ENCODE measurements at regions not wholly inside any gene's neighbourhood (a gene's known extent, or its start where the extent isn't known, plus 50 kb on each side); places are given as distances from the start of the nearest gene placed in this dataset.

GRCh38 chr2:5164776-5165525 is 527.2 kb upstream of the SOX11 start:
- ChIA-PET CTCF (no interaction called here), SMC1A (ENCODE audit: uncharacterized antibody, unreplicated experiment) (no interaction called here), RAD21 (ENCODE audit: unreplicated experiment) (no interaction called here), POLR2A (no interaction called here)
- WGBS (ENCODE audit: insufficient coverage, insufficient replicate concordance, low lambda C conversion rate, missing lambda C conversion rate), result 15% methylated on average over 3 of the region's 3 CpGs
- H2AFZ ChIP-seq (ENCODE audit: control insufficient read depth, low read depth, low read length), result no peak overlapping the region
- DNase-seq (ENCODE audit: low read depth, low spot score), result no peak
- intact Hi-C loops (cut with micrococcal nuclease; ENCODE audit: unreplicated experiment) (no loop called here), in situ Hi-C loops (cut with MboI) (no loop called here)
- no peaks in the 10 kb centered on the region for H3K79me2 ChIP-seq (ENCODE audit: control insufficient read depth, insufficient read depth, low read length)
- H3K36me3 ChIP-seq (ENCODE audit: control insufficient read depth in 2 of 2, insufficient read depth in 2 of 2, low read length in 1 of 2), result no peaks in the 10 kb centered on the region
- no TSS peak for BruUV-seq (replicated peaks)
- H3K4me3 ChIP-seq, result no peak overlapping the region
- ATAC-seq, result no peak
- no peaks in the 10 kb centered on the region for H4K20me1 ChIP-seq (ENCODE audit: control insufficient read depth, insufficient read depth)
- H3K9ac ChIP-seq (ENCODE audit: control insufficient read depth, insufficient read depth, low read length), result no peak overlapping the region
- no peaks in the 10 kb centered on the region for H3K9me3 ChIP-seq (replicated peaks; ENCODE audit: control insufficient read depth, insufficient read depth, low read length)
- no peaks in the 10 kb centered on the region for H3K27me3 ChIP-seq (replicated peaks in 1 of 2; ENCODE audit: control insufficient read depth in 2 of 2, insufficient read depth in 2 of 2, low read length in 1 of 2)
- no peaks in the 10 kb centered on the region for H3K4me1 ChIP-seq (ENCODE audit: control insufficient read depth, insufficient read depth, low read length)
- no peak for TF ChIP-seq SMARCA5 (IDR thresholded peaks at IDR 0.05)
- no peak for TF ChIP-seq MXI1 (IDR thresholded peaks at IDR 0.05; ENCODE audit: low read depth, low read length)
- no peak for TF ChIP-seq RBBP5 (conservative IDR thresholded peaks at IDR 0.05)
- TF ChIP-seq ZZZ3 (IDR thresholded peaks at IDR 0.05; ENCODE audit: control insufficient read depth, insufficient read length, low read depth), result no peak
- no peak overlapping the region for H3K4me2 ChIP-seq (ENCODE audit: control insufficient read depth, insufficient read depth)
- no peak overlapping the region for H3K27ac ChIP-seq (ENCODE audit: control insufficient read depth, insufficient read depth)
- no peak for FAIRE-seq

- no peaks in the 10 kb centered on the region for H3K27me3 ChIP-seq (replicated peaks in 1 of 2; ENCODE audit: control insufficient read depth in 2 of 2, insufficient read depth in 2 of 2, low read length in 1 of 2)
- 18% methylated on average over 2 of the region's 2 CpGs for whole genome bisulfite sequencing (ENCODE audit: insufficient coverage, insufficient replicate concordance, low lambda C conversion rate, missing lambda C conversion rate)
- TF ChIP-seq SMARCA5 (IDR thresholded peaks at IDR 0.05) (no peak), PAX8 (IDR thresholded peaks at IDR 0.05) (no peak), CHD4 (IDR thresholded peaks at IDR 0.05) (no peak), BHLHE40 (IDR thresholded peaks at IDR 0.05; ENCODE audit: borderline replicate concordance in 1 of 2, low read depth in 2 of 2, low read length in 1 of 2) (no peak), CTCF (IDR thresholded peaks at IDR 0.05 in 2 of 3, conservative IDR thresholded peaks at IDR 0.05 in 1 of 3; ENCODE audit: control insufficient read depth in 2 of 3, extremely low read depth in 1 of 3, insufficient read depth in 1 of 3, low read depth in 3 of 3, low read length in 3 of 3) (no peak), PRDM15 (CRISPR knock-in tag; IDR thresholded peaks at IDR 0.05) (no peak), BCL3 (IDR thresholded peaks at IDR 0.05; ENCODE audit: borderline replicate concordance, insufficient read depth, low read depth, low read length, poor library complexity, severe bottlenecking) (no peak), NBN (IDR thresholded peaks at IDR 0.05) (no peak)
Measured at GRCh38 chr2:5172923-5173322, 519.3 kb upstream of the SOX11 start.

More at GRCh38 chr2:5172923-5173322, 519.3 kb upstream of the SOX11 start:
- RAD21 ChIA-PET (ENCODE audit: unreplicated experiment), result no interaction called here
- Histone ChIP-seq H4K20me1 (ENCODE audit: control insufficient read depth, insufficient read depth) (no peaks in the 10 kb centered on the region), H3K27ac (ENCODE audit: control insufficient read depth, insufficient read depth) (no peak overlapping the region), H3K79me2 (ENCODE audit: control insufficient read depth, insufficient read depth, low read length) (no peaks in the 10 kb centered on the region), H2AFZ (ENCODE audit: control insufficient read depth, low read depth, low read length) (no peak overlapping the region), H3K4me1 (ENCODE audit: control insufficient read depth, insufficient read depth, low read length) (no peaks in the 10 kb centered on the region), H3K4me2 (ENCODE audit: control insufficient read depth, insufficient read depth) (no peak overlapping the region), H3K9me3 (replicated peaks; ENCODE audit: control insufficient read depth, insufficient read depth, low read length) (no peaks in the 10 kb centered on the region), H3K36me3 (ENCODE audit: control insufficient read depth in 2 of 2, insufficient read depth in 2 of 2, low read length in 1 of 2) (no peaks in the 10 kb centered on the region), H3K9ac (ENCODE audit: control insufficient read depth, insufficient read depth, low read length) (no peak overlapping the region), H3K4me3 (no peak overlapping the region)
- SMC1A ChIA-PET (ENCODE audit: uncharacterized antibody, unreplicated experiment), result no interaction called here
- BruUV-seq (replicated peaks), result no TSS peak
- in situ Hi-C loops (cut with MboI) (no loop called here), intact Hi-C loops (cut with micrococcal nuclease; ENCODE audit: unreplicated experiment) (no loop called here)
- CTCF ChIA-PET, result no interaction called here
- no peak for FAIRE-seq
- no peak for ATAC-seq
- no peak for DNase-seq (ENCODE audit: low read depth, low spot score)
- POLR2A ChIA-PET, result no interaction called here

Measured in GM12878 (cell line).